Femur (tissue), 1 donor: ENCODE measurements at regions not wholly inside any gene's neighbourhood (a gene's known extent, or its start where the extent isn't known, plus 50 kb on each side); places are given as distances from the start of the nearest gene placed in this dataset.
A peak's percentile ranks its signal among the peaks of the same experiment; 100 is the strongest.

Experiments used
- DNase-seq: peaks from one replicate; pipeline ENCODE4 v3.0.0-alpha.2; 2017

GRCh38 chr11:10945196-10945595, 87.3 kb upstream of the ZBED5 start:
- no peak for DNase-seq

- DNase-seq: no peak
Observed at GRCh38 chr11:10943968-10944367, 86.1 kb upstream of the ZBED5 start.

GRCh38 chr11:10942620-10943019, 84.8 kb upstream of the ZBED5 start:
- no peak for DNase-seq

- DNase-seq: no peak
Observed at GRCh38 chr11:10941871-10942270, 84.0 kb upstream of the ZBED5 start.

GRCh38 chr11:10941414-10941813, 83.6 kb upstream of the ZBED5 start:
- no peak for DNase-seq

- DNase-seq: no peak
Observed at GRCh38 chr11:10938650-10939387, 81.0 kb upstream of the ZBED5 start.

GRCh38 chr11:10938231-10938630, 80.4 kb upstream of the ZBED5 start:
- DNase-seq: no peak

GRCh38 chr11:10937385-10937771, 79.5 kb upstream of the ZBED5 start:
- no peak for DNase-seq

GRCh38 chr11:10936626-10937384, 79.0 kb upstream of the ZBED5 start:
- no peak for DNase-seq

- no peak for DNase-seq
Observed at GRCh38 chr11:10935015-10935559, 77.2 kb upstream of the ZBED5 start.

GRCh38 chr11:10934293-10934860, 76.5 kb upstream of the ZBED5 start:
- no peak for DNase-seq

- DNase-seq: peak; percentile 95
Observed at GRCh38 chr11:10933455-10934292, 75.8 kb upstream of the ZBED5 start.

GRCh38 chr11:10932976-10933375, 75.1 kb upstream of the ZBED5 start:
- no peak for DNase-seq

- peak; percentile 31 for DNase-seq
Observed at GRCh38 chr11:10931761-10932670, 74.2 kb upstream of the ZBED5 start.

- peak; percentile 93 for DNase-seq
Observed at GRCh38 chr11:10930972-10931760, 73.3 kb upstream of the ZBED5 start.

GRCh38 chr11:10930224-10930971, 72.5 kb upstream of the ZBED5 start:
- peak; percentile 55 for DNase-seq

- no peak for DNase-seq
Observed at GRCh38 chr11:10927538-10927937, 69.7 kb upstream of the ZBED5 start.

GRCh38 chr11:10926801-10927211, 69.0 kb upstream of the ZBED5 start:
- DNase-seq: no peak

- DNase-seq: peak; percentile 63
Observed at GRCh38 chr11:10925149-10925926, 67.5 kb upstream of the ZBED5 start.
